Calu3 (cell line): ENCODE measurements at regions not wholly inside any gene's neighbourhood (a gene's known extent, or its start where the extent isn't known, plus 50 kb on each side); places are given as distances from the start of the nearest gene placed in this dataset.
A peak's percentile ranks its signal among the peaks of the same experiment; 100 is the strongest.

Experiments
- BruUV-seq: library from RNA; stranded (reverse); fragments of 400-500 nt; replicated peaks from 2 replicates; lab custom pipeline; 2021; lab: Mats Ljungman, UMichigan
- CTCF ChIA-PET: fragments of 300-600 bp; sonication (Branson Sonifier 250); formaldehyde crosslinking; loops from one replicate; lab custom pipeline; 2022; ENCODE audit warnings: antibody characterized with exemption; lab: Charles Lee
- DNase-seq: peaks from one replicate; pipeline ENCODE4 v3.0.0; 2022
- H3K27ac Mint-ChIP-seq: one replicate; pipeline ENCODE4 v1.8.0; 2022; ENCODE audit warnings: mixed read lengths; ENCODE audit not compliant: unreplicated experiment
- H3K27me3 Mint-ChIP-seq: one replicate; pipeline ENCODE4 v1.8.0; 2022; ENCODE audit warnings: mixed read lengths; ENCODE audit not compliant: unreplicated experiment
- H3K36me3 Mint-ChIP-seq: one replicate; pipeline ENCODE4 v1.8.0; 2022; ENCODE audit warnings: mild to moderate bottlenecking, moderate library complexity, mixed read lengths; ENCODE audit not compliant: insufficient read depth, unreplicated experiment
- H3K4me1 Mint-ChIP-seq: one replicate; pipeline ENCODE4 v1.8.0; 2022; ENCODE audit warnings: mild to moderate bottlenecking, low read depth, mixed read lengths; ENCODE audit not compliant: unreplicated experiment
- H3K4me3 Mint-ChIP-seq: one replicate; pipeline ENCODE4 v1.8.0; 2022; ENCODE audit warnings: mild to moderate bottlenecking, low read depth, moderate library complexity, mixed read lengths; ENCODE audit not compliant: unreplicated experiment
- H3K9me3 Mint-ChIP-seq: one replicate; pipeline ENCODE4 v1.8.0; 2022; ENCODE audit warnings: low read depth, mixed read lengths; ENCODE audit not compliant: unreplicated experiment
- intact Hi-C: fragments of 100-400 bp; cut with micrococcal nuclease; formaldehyde crosslinking; loops from one replicate; pipeline ENCODE4 v1.10.0; 2022; ENCODE audit not compliant: unreplicated experiment
- TF ChIP-seq, protein P1 (sequence below): fragments of 200-600 bp; IDR thresholded peaks from one replicate; pipeline ENCODE4 v1.8.0; 2022; ENCODE audit warnings: antibody characterized with exemption; ENCODE audit not compliant: unreplicated experiment

GRCh38 chr1:195065437-195065836, 1542.8 kb downstream of the KCNT2 start:
- TF ChIP-seq, protein P1, sequence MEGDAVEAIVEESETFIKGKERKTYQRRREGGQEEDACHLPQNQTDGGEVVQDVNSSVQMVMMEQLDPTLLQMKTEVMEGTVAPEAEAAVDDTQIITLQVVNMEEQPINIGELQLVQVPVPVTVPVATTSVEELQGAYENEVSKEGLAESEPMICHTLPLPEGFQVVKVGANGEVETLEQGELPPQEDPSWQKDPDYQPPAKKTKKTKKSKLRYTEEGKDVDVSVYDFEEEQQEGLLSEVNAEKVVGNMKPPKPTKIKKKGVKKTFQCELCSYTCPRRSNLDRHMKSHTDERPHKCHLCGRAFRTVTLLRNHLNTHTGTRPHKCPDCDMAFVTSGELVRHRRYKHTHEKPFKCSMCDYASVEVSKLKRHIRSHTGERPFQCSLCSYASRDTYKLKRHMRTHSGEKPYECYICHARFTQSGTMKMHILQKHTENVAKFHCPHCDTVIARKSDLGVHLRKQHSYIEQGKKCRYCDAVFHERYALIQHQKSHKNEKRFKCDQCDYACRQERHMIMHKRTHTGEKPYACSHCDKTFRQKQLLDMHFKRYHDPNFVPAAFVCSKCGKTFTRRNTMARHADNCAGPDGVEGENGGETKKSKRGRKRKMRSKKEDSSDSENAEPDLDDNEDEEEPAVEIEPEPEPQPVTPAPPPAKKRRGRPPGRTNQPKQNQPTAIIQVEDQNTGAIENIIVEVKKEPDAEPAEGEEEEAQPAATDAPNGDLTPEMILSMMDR: no peak
- H3K27me3 Mint-ChIP-seq: no peaks in the 10 kb centered on the region
- H3K9me3 Mint-ChIP-seq: no peaks in the 10 kb centered on the region
- intact Hi-C loops: no loop called here
- no peaks in the 10 kb centered on the region for H3K4me1 Mint-ChIP-seq
- CTCF ChIA-PET: interaction anchor here (0.5 kb wide), 1 partner anchor 1949 kb away, joined by 6 read pairs; no protein-coding TSS in a partner anchor
- H3K4me3 Mint-ChIP-seq: no peak overlapping the region
- BruUV-seq: no TSS peak
- no peak for DNase-seq
- no peak overlapping the region for H3K27ac Mint-ChIP-seq
- H3K36me3 Mint-ChIP-seq: no peaks in the 10 kb centered on the region

- H3K4me1 Mint-ChIP-seq: no peaks in the 10 kb centered on the region
- TF ChIP-seq, protein P1: no peak
- DNase-seq: no peak
- intact Hi-C loops: no loop called here
- H3K9me3 Mint-ChIP-seq: no peaks in the 10 kb centered on the region
- H3K27me3 Mint-ChIP-seq: no peaks in the 10 kb centered on the region
- H3K27ac Mint-ChIP-seq: no peak overlapping the region
- no peak overlapping the region for H3K4me3 Mint-ChIP-seq
- H3K36me3 Mint-ChIP-seq: no peaks in the 10 kb centered on the region
- BruUV-seq: no TSS peak
- CTCF ChIA-PET: no interaction called here
Observed at GRCh38 chr1:195064358-195064757, 1543.9 kb downstream of the KCNT2 start.

DNA sequence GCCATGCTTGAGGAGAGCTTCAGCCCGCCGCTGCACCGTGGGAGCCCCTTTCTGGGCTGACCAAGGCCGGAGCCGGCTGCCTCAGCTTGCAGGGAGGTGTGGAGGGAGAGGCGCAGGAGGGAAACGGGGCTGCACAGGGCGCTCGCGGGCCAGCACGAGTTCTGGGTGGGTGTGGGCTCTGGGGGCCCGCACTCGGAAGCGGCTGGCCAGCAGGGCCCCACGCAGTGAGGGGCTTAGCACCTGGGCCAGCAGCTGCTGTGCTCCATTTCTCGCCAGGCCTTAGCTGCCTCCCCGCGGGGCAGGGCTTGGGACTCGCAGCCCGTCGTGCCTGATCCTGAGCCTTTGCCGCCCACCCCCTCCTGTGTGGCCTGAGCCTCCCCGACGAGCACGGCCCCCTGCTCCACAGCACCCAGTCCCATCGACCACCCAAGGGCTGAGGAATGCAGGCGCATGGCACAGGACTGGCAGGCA, 1554.0 kb downstream of the KCNT2 start:
- Mint-ChIP-seq H3K36me3 (no peaks in the 10 kb centered on the region), H3K9me3 (no peaks in the 10 kb centered on the region), H3K27me3 (no peaks in the 10 kb centered on the region), H3K4me1 (no peaks in the 10 kb centered on the region), H3K27ac (no peak overlapping the region), H3K4me3 (no peak overlapping the region)
- CTCF ChIA-PET: interaction anchor here (0.6 kb wide), 1 partner anchor 549 kb away, joined by 3 read pairs; no protein-coding TSS in a partner anchor
- intact Hi-C loops: no loop called here
- DNase-seq: no peak
- TF ChIP-seq, protein P1: no peak
- BruUV-seq: no TSS peak

DNA sequence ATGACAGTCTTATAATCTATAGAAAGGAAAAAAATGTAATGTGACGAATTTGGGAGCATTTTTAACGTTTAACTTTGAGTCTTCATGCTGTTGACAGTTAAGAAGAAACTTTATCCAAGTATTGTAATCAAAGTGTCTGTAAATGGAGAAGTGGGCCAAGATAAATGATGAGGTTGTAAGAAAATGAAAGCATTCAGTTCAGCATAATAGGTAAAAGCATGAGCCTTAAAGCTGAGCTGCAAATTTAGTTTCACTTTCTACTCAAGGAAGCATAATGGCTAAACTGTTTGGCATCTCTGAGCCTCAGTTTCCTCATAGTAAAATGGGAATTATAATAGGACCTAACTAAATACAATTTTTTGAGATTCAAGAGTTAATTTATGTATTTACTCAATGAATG, 1554.8 kb downstream of the KCNT2 start:
- no peaks in the 10 kb centered on the region for H3K27me3 Mint-ChIP-seq
- no peak for DNase-seq
- H3K4me1 Mint-ChIP-seq: no peaks in the 10 kb centered on the region
- no peak overlapping the region for H3K4me3 Mint-ChIP-seq
- TF ChIP-seq, protein P1: no peak
- BruUV-seq: no TSS peak
- H3K9me3 Mint-ChIP-seq: no peaks in the 10 kb centered on the region
- no peaks in the 10 kb centered on the region for H3K36me3 Mint-ChIP-seq
- CTCF ChIA-PET: interaction anchor here (0.5 kb wide), 1 partner anchor 1153 kb away, joined by 3 read pairs; no protein-coding TSS in a partner anchor
- intact Hi-C loops: no loop called here
- H3K27ac Mint-ChIP-seq: peak overlapping the region; percentile 9
